HG03060 (cell line): ENCODE measurements at regions not wholly inside any gene's neighbourhood (a gene's known extent, or its start where the extent isn't known, plus 50 kb on each side); places are given as distances from the start of the nearest gene placed in this dataset.
A peak's percentile ranks its signal among the peaks of the same experiment; 100 is the strongest.

Source experiments
- ATAC-seq: cut with Tn5 transposase; IDR thresholded peaks from one replicate; pipeline ENCODE4 v1.9.1; 2021; ENCODE audit warnings: low read depth, moderate number of reproducible peaks; ENCODE audit not compliant: unreplicated experiment

- no peak for ATAC-seq
These were observed 61.7 kb upstream of the PSD2 start for GRCh38 chr5:139733698-139734538.

GRCh38 chr5:139734539-139734916 is 61.1 kb upstream of the PSD2 start:
- no peak for ATAC-seq

GRCh38 chr5:139738193-139739149 is 57.1 kb upstream of the PSD2 start:
- no peak for ATAC-seq

GRCh38 chr5:139739150-139739974 is 56.2 kb upstream of the PSD2 start:
- ATAC-seq: no peak

GRCh38 chr5:139740138-139740991 is 55.2 kb upstream of the PSD2 start:
- ATAC-seq: no peak

GRCh38 chr5:139740992-139741672 is 54.5 kb upstream of the PSD2 start:
- ATAC-seq: no peak

- ATAC-seq: no peak
These were observed 53.8 kb upstream of the PSD2 start for GRCh38 chr5:139741823-139742172.

- no peak for ATAC-seq
These were observed 53.3 kb upstream of the PSD2 start for GRCh38 chr5:139742173-139742903.

- ATAC-seq: no peak
These were observed 52.4 kb upstream of the PSD2 start for GRCh38 chr5:139743001-139743771.

- ATAC-seq: no peak
These were observed 51.8 kb upstream of the PSD2 start for GRCh38 chr5:139743804-139744203.

- no peak for ATAC-seq
These were observed 51.0 kb upstream of the PSD2 start for GRCh38 chr5:139744471-139745131.

GRCh38 chr5:139745132-139745799 is 50.3 kb upstream of the PSD2 start:
- ATAC-seq: peak; percentile 28

- ATAC-seq: peak; percentile 25
These were observed 49.6 kb upstream of the PSD2 start for GRCh38 chr5:139745800-139746690.
